ENCODE measurements at regions not wholly inside any gene's neighbourhood (a gene's known extent, or its start where the extent isn't known, plus 50 kb on each side); places are given as distances from the start of the nearest gene placed in this dataset.

GRCh38 chr12:67509666-67510386 is 138.7 kb upstream of the DYRK2 start:
- DNase-seq = no peak
- Mint-ChIP-seq H3K36me3 (peaks cover 9% of the 10 kb centered on the region), H3K27me3 (peaks cover 7% of the 10 kb centered on the region), H3K4me3 (no peak overlapping the region), H3K27ac (no peak overlapping the region), H3K9me3 (no peaks in the 10 kb centered on the region), H3K4me1 (peaks cover 18% of the 10 kb centered on the region)
- CTCF ChIA-PET = no interaction called here

GRCh38 chr12:67512061-67512460 is 136.5 kb upstream of the DYRK2 start:
- H3K36me3 Mint-ChIP-seq = peaks cover 16% of the 10 kb centered on the region
- H3K27me3 Mint-ChIP-seq = peaks cover 7% of the 10 kb centered on the region
- no peak overlapping the region for H3K27ac Mint-ChIP-seq
- H3K4me1 Mint-ChIP-seq = peaks cover 40% of the 10 kb centered on the region
- no peak overlapping the region for H3K4me3 Mint-ChIP-seq
- CTCF ChIA-PET = no interaction called here
- DNase-seq = no peak
- H3K9me3 Mint-ChIP-seq = no peaks in the 10 kb centered on the region

- Mint-ChIP-seq H3K9me3 (no peaks in the 10 kb centered on the region), H3K27ac (peak overlapping the region; percentile 95), H3K4me1 (peaks cover 43% of the 10 kb centered on the region), H3K36me3 (peaks cover 16% of the 10 kb centered on the region), H3K4me3 (no peak overlapping the region), H3K27me3 (peaks cover 7% of the 10 kb centered on the region)
- DNase-seq = no peak
- CTCF ChIA-PET = no interaction called here
Measured at GRCh38 chr12:67514502-67514901, 134.0 kb upstream of the DYRK2 start.

GRCh38 chr12:67515679-67516340 is 132.7 kb upstream of the DYRK2 start:
- H3K27me3 Mint-ChIP-seq = peaks cover 11% of the 10 kb centered on the region
- peaks cover 12% of the 10 kb centered on the region for H3K36me3 Mint-ChIP-seq
- no peaks in the 10 kb centered on the region for H3K9me3 Mint-ChIP-seq
- DNase-seq = peak; percentile 77
- H3K4me3 Mint-ChIP-seq = peak overlapping the region; percentile 25
- peaks cover 43% of the 10 kb centered on the region for H3K4me1 Mint-ChIP-seq
- H3K27ac Mint-ChIP-seq = peak overlapping the region; percentile 95
- CTCF ChIA-PET = interaction anchor here (1.6 kb wide), 1 partner anchor 9 kb away, joined by 3 read pairs; no protein-coding TSS in a partner anchor

GRCh38 chr12:67517181-67517887 is 131.2 kb upstream of the DYRK2 start:
- no peak for DNase-seq
- Mint-ChIP-seq H3K36me3 (peaks cover 10% of the 10 kb centered on the region), H3K9me3 (no peaks in the 10 kb centered on the region), H3K27me3 (peaks cover 6% of the 10 kb centered on the region), H3K4me1 (peaks cover 37% of the 10 kb centered on the region), H3K27ac (no peak overlapping the region), H3K4me3 (no peak overlapping the region)
- CTCF ChIA-PET = no interaction called here

- Mint-ChIP-seq H3K27ac (no peak overlapping the region), H3K27me3 (peaks cover 5% of the 10 kb centered on the region), H3K4me1 (peaks cover 26% of the 10 kb centered on the region), H3K4me3 (no peak overlapping the region), H3K36me3 (peaks cover 6% of the 10 kb centered on the region), H3K9me3 (no peaks in the 10 kb centered on the region)
- CTCF ChIA-PET = interaction anchor here (0.6 kb wide), 1 partner anchor 35 kb away, joined by 3 read pairs; no protein-coding TSS in a partner anchor
- no peak for DNase-seq
Measured at GRCh38 chr12:67519484-67520433, 128.8 kb upstream of the DYRK2 start.

GRCh38 chr12:67520606-67521005 is 127.9 kb upstream of the DYRK2 start:
- peaks cover 9% of the 10 kb centered on the region for H3K27me3 Mint-ChIP-seq
- CTCF ChIA-PET = no interaction called here
- DNase-seq = no peak
- H3K36me3 Mint-ChIP-seq = no peaks in the 10 kb centered on the region
- no peaks in the 10 kb centered on the region for H3K9me3 Mint-ChIP-seq
- H3K4me3 Mint-ChIP-seq = no peak overlapping the region
- peaks cover 17% of the 10 kb centered on the region for H3K4me1 Mint-ChIP-seq
- no peak overlapping the region for H3K27ac Mint-ChIP-seq

- Mint-ChIP-seq H3K36me3 (no peaks in the 10 kb centered on the region), H3K27ac (no peak overlapping the region), H3K4me3 (no peak overlapping the region), H3K27me3 (peaks cover 9% of the 10 kb centered on the region), H3K4me1 (peaks cover 3% of the 10 kb centered on the region), H3K9me3 (no peaks in the 10 kb centered on the region)
- CTCF ChIA-PET = no interaction called here
- DNase-seq = no peak
Measured at GRCh38 chr12:67522222-67522621, 126.3 kb upstream of the DYRK2 start.

- Mint-ChIP-seq H3K4me1 (peaks cover 2% of the 10 kb centered on the region), H3K27me3 (peaks cover 16% of the 10 kb centered on the region), H3K36me3 (no peaks in the 10 kb centered on the region), H3K4me3 (no peak overlapping the region), H3K27ac (no peak overlapping the region), H3K9me3 (no peaks in the 10 kb centered on the region)
- CTCF ChIA-PET = no interaction called here
- no peak for DNase-seq
Measured at GRCh38 chr12:67523538-67523937, 125.0 kb upstream of the DYRK2 start.

GRCh38 chr12:67524861-67525616 is 123.5 kb upstream of the DYRK2 start:
- DNase-seq = no peak
- Mint-ChIP-seq H3K4me1 (peaks cover 2% of the 10 kb centered on the region), H3K4me3 (no peak overlapping the region), H3K36me3 (no peaks in the 10 kb centered on the region), H3K27ac (no peak overlapping the region), H3K9me3 (peaks cover under 1% of the 10 kb centered on the region), H3K27me3 (peaks cover 13% of the 10 kb centered on the region)
- CTCF ChIA-PET = interaction anchor here (0.9 kb wide), 1 partner anchor 9 kb away, joined by 3 read pairs; no protein-coding TSS in a partner anchor

GRCh38 chr12:67525617-67525884 is 123.0 kb upstream of the DYRK2 start:
- CTCF ChIA-PET = no interaction called here
- Mint-ChIP-seq H3K36me3 (no peaks in the 10 kb centered on the region), H3K4me3 (no peak overlapping the region), H3K4me1 (peaks cover 2% of the 10 kb centered on the region), H3K9me3 (peaks cover 3% of the 10 kb centered on the region), H3K27me3 (peaks cover 11% of the 10 kb centered on the region), H3K27ac (no peak overlapping the region)
- DNase-seq = no peak

GRCh38 chr12:67526129-67526528 is 122.4 kb upstream of the DYRK2 start:
- CTCF ChIA-PET = no interaction called here
- H3K9me3 Mint-ChIP-seq = peaks cover 3% of the 10 kb centered on the region
- H3K4me3 Mint-ChIP-seq = no peak overlapping the region
- no peak for DNase-seq
- peaks cover 2% of the 10 kb centered on the region for H3K4me1 Mint-ChIP-seq
- H3K27ac Mint-ChIP-seq = no peak overlapping the region
- no peaks in the 10 kb centered on the region for H3K36me3 Mint-ChIP-seq
- peaks cover 11% of the 10 kb centered on the region for H3K27me3 Mint-ChIP-seq

- Mint-ChIP-seq H3K27me3 (peaks cover 7% of the 10 kb centered on the region), H3K9me3 (peaks cover 3% of the 10 kb centered on the region), H3K4me1 (peaks cover 8% of the 10 kb centered on the region), H3K36me3 (no peaks in the 10 kb centered on the region), H3K4me3 (no peak overlapping the region), H3K27ac (no peak overlapping the region)
- no peak for DNase-seq
- CTCF ChIA-PET = no interaction called here
Measured at GRCh38 chr12:67531051-67531450, 117.5 kb upstream of the DYRK2 start.
